Kidney epithelial cell (primary cell): ENCODE measurements at regions not wholly inside any gene's neighbourhood (a gene's known extent, or its start where the extent isn't known, plus 50 kb on each side); places are given as distances from the start of the nearest gene placed in this dataset.
A peak's percentile ranks its signal among the peaks of the same experiment; 100 is the strongest.

Source experiments
- DNase-seq: peaks from one replicate; pipeline ENCODE4 v3.0.0-alpha.2; 2010; ENCODE audit warnings: low read depth
- H3K27me3 ChIP-seq: 2 replicates; pipeline ENCODE4 v1.6.0; 2011; ENCODE audit warnings: low read length; ENCODE audit not compliant: control insufficient read depth, insufficient read depth
- H3K36me3 ChIP-seq: 2 replicates; pipeline ENCODE4 v1.5.1; 2011; ENCODE audit warnings: low read length; ENCODE audit not compliant: control insufficient read depth, insufficient read depth
- H3K4me3 ChIP-seq: 2 replicates; pipeline ENCODE4 v1.5.1; 2011; ENCODE audit warnings: low read depth, mild to moderate bottlenecking, control low read depth, low read length
- CTCF ChIP-seq: IDR thresholded peaks from 2 replicates; pipeline ENCODE4 v1.5.1; 2011; ENCODE audit warnings: mild to moderate bottlenecking, moderate library complexity, low read length, control low read depth, inconsistent platforms; ENCODE audit not compliant: insufficient read depth, poor library complexity, severe bottlenecking

- Histone ChIP-seq H3K4me3 (no peak overlapping the region), H3K36me3 (no peaks in the 10 kb centered on the region), H3K27me3 (peaks cover 45% of the 10 kb centered on the region)
- no peak for DNase-seq
- no peak for TF ChIP-seq CTCF
These were observed 82.8 kb downstream of the UBIAD1 start for GRCh38 chr1:11355559-11356475.

- Histone ChIP-seq H3K27me3 (peaks cover 44% of the 10 kb centered on the region), H3K36me3 (no peaks in the 10 kb centered on the region), H3K4me3 (no peak overlapping the region)
- TF ChIP-seq CTCF: no peak
- DNase-seq: no peak
These were observed 84.3 kb downstream of the UBIAD1 start for GRCh38 chr1:11357276-11357675.

GRCh38 chr1:11358984-11359383, 86.0 kb downstream of the UBIAD1 start:
- H3K4me3 ChIP-seq: no peak overlapping the region
- H3K36me3 ChIP-seq: no peaks in the 10 kb centered on the region
- TF ChIP-seq CTCF: no peak
- H3K27me3 ChIP-seq: peaks cover 42% of the 10 kb centered on the region
- no peak for DNase-seq

GRCh38 chr1:11362547-11363021, 89.6 kb downstream of the UBIAD1 start:
- Histone ChIP-seq H3K36me3 (no peaks in the 10 kb centered on the region), H3K27me3 (peaks cover 20% of the 10 kb centered on the region), H3K4me3 (no peak overlapping the region)
- no peak for TF ChIP-seq CTCF
- DNase-seq: no peak

GRCh38 chr1:11364170-11364569, 91.2 kb downstream of the UBIAD1 start:
- TF ChIP-seq CTCF: peak; percentile 10
- no peak overlapping the region for H3K4me3 ChIP-seq
- peaks cover 12% of the 10 kb centered on the region for H3K27me3 ChIP-seq
- DNase-seq: no peak
- H3K36me3 ChIP-seq: no peaks in the 10 kb centered on the region
